ENCODE measurements at regions not wholly inside any gene's neighbourhood (a gene's known extent, or its start where the extent isn't known, plus 50 kb on each side); places are given as distances from the start of the nearest gene placed in this dataset.

GRCh38 chr2:19732255-19732654 is 169.5 kb downstream of the TTC32 start:
- H3K4me3 ChIP-seq (ENCODE audit: low read depth, low read length) = no peak overlapping the region
- TF ChIP-seq, protein P1, sequence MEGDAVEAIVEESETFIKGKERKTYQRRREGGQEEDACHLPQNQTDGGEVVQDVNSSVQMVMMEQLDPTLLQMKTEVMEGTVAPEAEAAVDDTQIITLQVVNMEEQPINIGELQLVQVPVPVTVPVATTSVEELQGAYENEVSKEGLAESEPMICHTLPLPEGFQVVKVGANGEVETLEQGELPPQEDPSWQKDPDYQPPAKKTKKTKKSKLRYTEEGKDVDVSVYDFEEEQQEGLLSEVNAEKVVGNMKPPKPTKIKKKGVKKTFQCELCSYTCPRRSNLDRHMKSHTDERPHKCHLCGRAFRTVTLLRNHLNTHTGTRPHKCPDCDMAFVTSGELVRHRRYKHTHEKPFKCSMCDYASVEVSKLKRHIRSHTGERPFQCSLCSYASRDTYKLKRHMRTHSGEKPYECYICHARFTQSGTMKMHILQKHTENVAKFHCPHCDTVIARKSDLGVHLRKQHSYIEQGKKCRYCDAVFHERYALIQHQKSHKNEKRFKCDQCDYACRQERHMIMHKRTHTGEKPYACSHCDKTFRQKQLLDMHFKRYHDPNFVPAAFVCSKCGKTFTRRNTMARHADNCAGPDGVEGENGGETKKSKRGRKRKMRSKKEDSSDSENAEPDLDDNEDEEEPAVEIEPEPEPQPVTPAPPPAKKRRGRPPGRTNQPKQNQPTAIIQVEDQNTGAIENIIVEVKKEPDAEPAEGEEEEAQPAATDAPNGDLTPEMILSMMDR (IDR thresholded peaks at IDR 0.05; ENCODE audit: insufficient read depth, low read depth, low read length, missing control alignments) = no peak
- no peak for DNase-seq (ENCODE audit: low read depth)

- no peak for DNase-seq (ENCODE audit: low read depth)
- no peak overlapping the region for H3K4me3 ChIP-seq (ENCODE audit: low read depth, low read length)
- TF ChIP-seq, protein P1 (IDR thresholded peaks at IDR 0.05; ENCODE audit: insufficient read depth, low read depth, low read length, missing control alignments) = no peak
Measured at GRCh38 chr2:19731515-19731914, 170.3 kb downstream of the TTC32 start.

GRCh38 chr2:19731037-19731436 is 170.7 kb downstream of the TTC32 start:
- DNase-seq (ENCODE audit: low read depth) = no peak
- H3K4me3 ChIP-seq (ENCODE audit: low read depth, low read length) = no peak overlapping the region
- TF ChIP-seq, protein P1 (IDR thresholded peaks at IDR 0.05; ENCODE audit: insufficient read depth, low read depth, low read length, missing control alignments) = no peak

- no peak for DNase-seq (ENCODE audit: low read depth)
- H3K4me3 ChIP-seq (ENCODE audit: low read depth, low read length) = no peak overlapping the region
- TF ChIP-seq, protein P1 (IDR thresholded peaks at IDR 0.05; ENCODE audit: insufficient read depth, low read depth, low read length, missing control alignments) = no peak
Measured at GRCh38 chr2:19728125-19728524, 173.7 kb downstream of the TTC32 start.

DNA sequence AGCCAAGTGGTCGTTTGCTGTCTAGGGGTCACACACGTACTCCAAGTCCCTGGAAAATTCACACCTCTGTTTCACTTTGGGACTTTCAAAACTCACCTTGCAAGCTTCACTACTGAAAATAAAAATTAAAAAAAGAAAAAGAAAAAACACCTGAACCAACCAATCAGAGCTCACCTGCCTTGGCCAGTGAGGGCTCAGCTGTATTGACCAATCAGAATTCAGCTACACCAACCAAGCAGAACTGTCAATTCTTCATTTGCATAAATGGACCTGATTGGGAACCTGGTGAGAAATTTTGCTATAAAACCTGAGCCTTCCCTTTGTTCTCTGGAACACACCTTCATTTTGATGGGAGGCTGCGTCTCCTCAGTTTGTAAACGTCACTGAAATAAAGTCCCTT is 176.4 kb downstream of the TTC32 start:
- no peak overlapping the region for H3K4me3 ChIP-seq (ENCODE audit: low read depth, low read length)
- TF ChIP-seq, protein P1 (IDR thresholded peaks at IDR 0.05; ENCODE audit: insufficient read depth, low read depth, low read length, missing control alignments) = no peak
- no peak for DNase-seq (ENCODE audit: low read depth)

DNA sequence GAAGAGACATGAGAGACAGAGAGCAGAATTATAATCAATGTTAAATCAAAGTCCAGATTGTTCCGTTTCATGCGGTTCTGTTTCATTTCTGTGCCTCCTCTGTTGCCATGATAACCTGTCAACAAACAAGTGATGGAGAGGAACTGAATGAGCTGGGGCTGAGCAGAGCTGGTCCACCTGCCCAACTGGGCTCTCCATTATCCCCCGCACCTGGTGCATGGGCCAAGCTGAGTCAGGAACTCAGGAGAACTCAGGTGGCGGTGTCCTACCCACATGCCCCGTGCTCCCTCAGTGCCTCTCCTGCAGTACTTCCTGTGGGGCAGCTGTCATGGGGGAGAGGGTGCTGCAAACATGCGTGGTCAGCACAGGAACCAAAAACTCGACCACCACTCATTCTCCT is 178.8 kb downstream of the TTC32 start:
- DNase-seq (ENCODE audit: low read depth) = no peak
- TF ChIP-seq, protein P1 (IDR thresholded peaks at IDR 0.05; ENCODE audit: insufficient read depth, low read depth, low read length, missing control alignments) = no peak
- H3K4me3 ChIP-seq (ENCODE audit: low read depth, low read length) = no peak overlapping the region

- TF ChIP-seq, protein P1 (IDR thresholded peaks at IDR 0.05; ENCODE audit: insufficient read depth, low read depth, low read length, missing control alignments) = no peak
- H3K4me3 ChIP-seq (ENCODE audit: low read depth, low read length) = no peak overlapping the region
- no peak for DNase-seq (ENCODE audit: low read depth)
Measured at GRCh38 chr2:19722531-19722971, 179.2 kb downstream of the TTC32 start.
